G401.6 (cell line): ENCODE measurements at regions not wholly inside any gene's neighbourhood (a gene's known extent, or its start where the extent isn't known, plus 50 kb on each side); places are given as distances from the start of the nearest gene placed in this dataset.

Source experiments
- FAIRE-seq: peaks from 2 replicates; lab custom pipeline; 2012; peaks lifted over from hg19 to GRCh38; lab: Jason Lieb, UNC

GRCh38 chr3:106552351-106553043 is 683.7 kb upstream of the CBLB start:
- FAIRE-seq, result no peak

- no peak for FAIRE-seq
These were observed 691.7 kb upstream of the CBLB start for GRCh38 chr3:106560451-106560966.

- FAIRE-seq, result no peak
These were observed 697.5 kb upstream of the CBLB start for GRCh38 chr3:106566277-106566676.

GRCh38 chr3:106570426-106570825 is 701.6 kb upstream of the CBLB start:
- FAIRE-seq, result no peak

GRCh38 chr3:106573605-106574004 is 704.8 kb upstream of the CBLB start:
- no peak for FAIRE-seq

GRCh38 chr3:106575029-106575428 is 706.2 kb upstream of the CBLB start:
- no peak for FAIRE-seq

GRCh38 chr3:106577241-106577640 is 708.4 kb upstream of the CBLB start:
- FAIRE-seq, result no peak

- FAIRE-seq, result no peak
These were observed 710.1 kb upstream of the CBLB start for GRCh38 chr3:106578911-106579310.

GRCh38 chr3:106582151-106582550 is 713.3 kb upstream of the CBLB start:
- no peak for FAIRE-seq

- FAIRE-seq, result no peak
These were observed 718.7 kb upstream of the CBLB start for GRCh38 chr3:106587551-106587950.

- no peak for FAIRE-seq
These were observed 719.9 kb upstream of the CBLB start for GRCh38 chr3:106588739-106589138.

- no peak for FAIRE-seq
These were observed 720.6 kb upstream of the CBLB start for GRCh38 chr3:106589311-106589942.

GRCh38 chr3:106590216-106590615 is 721.4 kb upstream of the CBLB start:
- FAIRE-seq, result no peak

- no peak for FAIRE-seq
These were observed 724.6 kb upstream of the CBLB start for GRCh38 chr3:106593381-106593780.

- peak; percentile 17 for FAIRE-seq
These were observed 741.0 kb upstream of the CBLB start for GRCh38 chr3:106609666-106610301.

- no peak for FAIRE-seq
These were observed 741.6 kb upstream of the CBLB start for GRCh38 chr3:106610362-106610959.

GRCh38 chr3:106611116-106611515 is 742.3 kb upstream of the CBLB start:
- no peak for FAIRE-seq

- no peak for FAIRE-seq
These were observed 743.0 kb upstream of the CBLB start for GRCh38 chr3:106611841-106612240.

GRCh38 chr3:106616556-106616955 is 747.7 kb upstream of the CBLB start:
- FAIRE-seq, result no peak

GRCh38 chr3:106617276-106617675 is 748.5 kb upstream of the CBLB start:
- no peak for FAIRE-seq

- FAIRE-seq, result no peak
These were observed 751.8 kb upstream of the CBLB start for GRCh38 chr3:106620646-106621045.

- no peak for FAIRE-seq
These were observed 753.1 kb upstream of the CCDC54 start for GRCh38 chr3:106624154-106624553.

GRCh38 chr3:106628407-106628806 is 748.8 kb upstream of the CCDC54 start:
- no peak for FAIRE-seq
